HG03097 (cell line): ENCODE measurements at regions not wholly inside any gene's neighbourhood (a gene's known extent, or its start where the extent isn't known, plus 50 kb on each side); places are given as distances from the start of the nearest gene placed in this dataset.

ENCODE experiments used
- ATAC-seq: cut with Tn5 transposase; IDR thresholded peaks from one replicate; pipeline ENCODE4 v1.9.1; 2021; ENCODE audit not compliant: unreplicated experiment, low FRiP score

- ATAC-seq, result no peak
Observed at GRCh38 chr19:31629579-31630363, 280.5 kb upstream of the TSHZ3 start.

- no peak for ATAC-seq
Observed at GRCh38 chr19:31633014-31633413, 283.8 kb upstream of the TSHZ3 start.

- ATAC-seq, result no peak
Observed at GRCh38 chr19:31639306-31639705, 290.1 kb upstream of the TSHZ3 start.

- no peak for ATAC-seq
Observed at GRCh38 chr19:31641591-31641990, 292.4 kb upstream of the TSHZ3 start.

- no peak for ATAC-seq
Observed at GRCh38 chr19:31648347-31648746, 299.1 kb upstream of the TSHZ3 start.

GRCh38 chr19:31656507-31656906 is 307.3 kb upstream of the TSHZ3 start:
- no peak for ATAC-seq

- ATAC-seq, result no peak
Observed at GRCh38 chr19:31658993-31659896, 310.0 kb upstream of the TSHZ3 start.

- ATAC-seq, result no peak
Observed at GRCh38 chr19:31659897-31660210, 310.6 kb upstream of the TSHZ3 start.

- ATAC-seq, result no peak
Observed at GRCh38 chr19:31664096-31664495, 314.9 kb upstream of the TSHZ3 start.

GRCh38 chr19:31664997-31665396 is 315.8 kb upstream of the TSHZ3 start:
- ATAC-seq, result no peak

GRCh38 chr19:31666126-31666525 is 316.9 kb upstream of the TSHZ3 start:
- ATAC-seq, result no peak

- ATAC-seq, result no peak
Observed at GRCh38 chr19:31667106-31667505, 317.9 kb upstream of the TSHZ3 start.

GRCh38 chr19:31668921-31669320 is 319.7 kb upstream of the TSHZ3 start:
- ATAC-seq, result no peak

GRCh38 chr19:31670931-31671330 is 321.7 kb upstream of the TSHZ3 start:
- no peak for ATAC-seq

- no peak for ATAC-seq
Observed at GRCh38 chr19:31671411-31672035, 322.3 kb upstream of the TSHZ3 start.

- ATAC-seq, result no peak
Observed at GRCh38 chr19:31674503-31675192, 325.4 kb upstream of the TSHZ3 start.

- no peak for ATAC-seq
Observed at GRCh38 chr19:31675193-31675913, 326.1 kb upstream of the TSHZ3 start.

- no peak for ATAC-seq
Observed at GRCh38 chr19:31676271-31677004, 327.2 kb upstream of the TSHZ3 start.

GRCh38 chr19:31678421-31678820 is 329.2 kb upstream of the TSHZ3 start:
- ATAC-seq, result no peak

GRCh38 chr19:31681121-31681520 is 331.9 kb upstream of the TSHZ3 start:
- no peak for ATAC-seq
